ENCODE measurements at regions not wholly inside any gene's neighbourhood (a gene's known extent, or its start where the extent isn't known, plus 50 kb on each side); places are given as distances from the start of the nearest gene placed in this dataset.
"Not testable (repeated sequence)": the region's sequence is repeated elsewhere in the genome, so short reads cannot be mapped to it uniquely, and the experiment has no call there.

DNA sequence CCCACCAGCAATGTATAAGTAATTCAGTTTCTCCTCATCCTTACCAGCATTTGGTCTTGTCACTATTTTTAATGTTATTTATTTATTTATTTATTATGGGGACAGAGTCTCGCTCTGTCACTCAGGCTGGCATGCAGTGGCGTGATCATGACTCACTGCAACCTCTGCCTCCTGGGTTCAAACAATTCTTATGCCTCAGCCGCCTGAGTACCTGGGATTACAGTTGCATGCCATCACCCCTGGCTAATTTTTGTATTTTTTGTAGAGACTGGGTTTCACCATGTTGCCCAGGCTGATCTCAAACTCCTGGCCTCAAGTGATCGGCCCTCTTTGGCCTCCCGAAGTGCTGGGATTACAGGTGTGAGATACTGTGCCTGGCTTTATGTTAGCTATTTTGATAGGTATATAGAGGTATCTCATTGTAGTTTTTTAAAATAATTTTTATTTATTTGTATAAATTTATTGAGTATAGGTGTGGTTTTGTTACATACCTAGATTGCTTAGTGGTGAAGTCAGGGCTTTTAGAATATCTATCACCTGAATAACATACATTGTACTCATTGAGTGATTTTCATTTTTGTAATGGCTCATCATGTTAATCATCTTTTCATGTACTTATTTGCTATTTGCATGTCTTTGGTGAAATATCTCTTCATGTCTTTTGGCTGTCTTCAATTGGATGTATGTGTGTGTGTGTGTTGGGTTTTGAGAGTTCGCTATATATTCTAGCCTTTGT lies 53.3 kb downstream of the TANC2 start:
- no peak for DNase-seq

DNA sequence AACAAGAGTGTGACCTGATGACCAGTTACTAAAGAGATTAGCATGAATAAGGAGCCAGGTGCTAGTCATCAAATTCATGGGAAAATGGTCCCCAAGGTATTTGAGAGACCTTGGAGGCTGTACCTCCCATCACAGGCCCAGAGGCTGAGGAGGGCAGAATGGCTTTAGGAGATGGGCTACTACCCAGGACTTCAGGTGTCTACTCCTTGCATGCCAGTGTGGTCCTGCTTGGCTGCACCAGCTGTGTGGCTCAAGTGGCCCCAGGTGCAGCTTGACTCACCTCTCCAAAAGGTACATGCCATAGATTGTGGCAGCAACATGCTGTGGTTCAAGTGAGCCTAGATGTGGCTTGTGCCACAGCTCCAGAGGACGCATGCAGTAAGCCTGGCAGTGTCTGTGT lies 56.5 kb downstream of the TANC2 start:
- no peak for DNase-seq

GRCh38 chr17:63023049-63023448 lies 57.0 kb downstream of the TANC2 start:
- DNase-seq = no peak

- DNase-seq = no peak
These were observed 58.2 kb downstream of the TANC2 start for GRCh38 chr17:63024201-63024600.

GRCh38 chr17:63024716-63025115 lies 58.7 kb downstream of the TANC2 start:
- no peak for DNase-seq

GRCh38 chr17:63025637-63026036 lies 59.6 kb downstream of the TANC2 start:
- not testable (repeated sequence) for DNase-seq

DNA sequence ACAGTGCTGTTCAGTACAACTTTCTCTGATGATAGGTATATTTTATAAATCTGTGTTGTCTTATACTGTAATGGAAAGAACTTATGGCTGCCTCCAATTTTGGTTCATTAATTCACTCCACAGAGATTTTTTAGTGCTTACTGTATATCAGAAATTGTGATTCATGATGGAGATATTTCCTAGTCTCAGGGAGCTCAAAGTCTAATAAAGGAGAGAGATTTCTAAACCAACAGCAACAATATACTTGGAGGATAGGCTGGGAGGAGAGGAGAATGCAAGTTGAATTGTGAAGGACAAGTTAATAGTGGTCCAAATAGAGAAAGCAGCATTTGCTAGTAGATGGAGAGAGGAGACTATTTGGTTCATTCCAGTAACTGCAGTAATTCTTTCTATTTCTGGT lies 63.5 kb downstream of the TANC2 start:
- DNase-seq = no peak

DNA sequence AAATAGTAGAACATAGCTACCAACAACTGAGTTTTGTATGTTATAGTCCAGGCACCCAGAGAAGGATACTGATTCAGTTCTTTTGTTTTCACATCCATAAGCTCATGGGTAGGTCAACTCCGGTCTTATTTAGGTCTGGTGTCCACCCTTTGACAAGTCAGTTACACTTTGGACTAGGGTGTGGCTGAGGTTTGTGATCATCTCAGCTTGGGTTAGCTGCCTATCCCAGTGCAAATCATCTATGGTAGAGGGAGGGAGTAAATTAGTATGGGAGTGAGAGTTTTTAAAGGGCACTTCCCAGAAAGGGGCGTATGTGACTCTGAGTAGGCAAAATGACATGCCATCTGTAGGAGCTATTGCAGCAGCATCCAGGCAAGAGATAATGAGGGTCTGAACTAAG lies 66.1 kb downstream of the TANC2 start:
- no peak for DNase-seq

DNA sequence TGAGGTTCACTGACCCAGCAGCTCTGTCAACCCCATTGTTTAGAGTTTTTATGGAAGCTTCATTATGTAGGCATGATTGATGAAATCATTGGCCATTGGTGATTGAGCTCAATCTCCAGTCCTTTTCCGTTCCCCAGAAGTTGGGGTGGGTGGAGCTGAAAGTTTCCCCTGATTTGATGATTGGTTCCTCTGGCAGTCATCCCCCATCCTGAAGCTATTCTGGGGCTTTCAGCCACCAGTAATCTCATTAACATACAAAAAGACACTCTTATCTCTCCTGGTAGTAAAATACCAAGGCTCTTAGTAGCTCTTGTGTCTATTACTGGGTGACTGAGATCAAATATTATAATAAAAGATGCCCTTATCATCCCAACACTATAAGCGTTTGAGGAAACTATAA lies 67.1 kb downstream of the TANC2 start:
- no peak for DNase-seq

- DNase-seq = no peak
These were observed 69.2 kb downstream of the TANC2 start for GRCh38 chr17:63035271-63035670.

DNA sequence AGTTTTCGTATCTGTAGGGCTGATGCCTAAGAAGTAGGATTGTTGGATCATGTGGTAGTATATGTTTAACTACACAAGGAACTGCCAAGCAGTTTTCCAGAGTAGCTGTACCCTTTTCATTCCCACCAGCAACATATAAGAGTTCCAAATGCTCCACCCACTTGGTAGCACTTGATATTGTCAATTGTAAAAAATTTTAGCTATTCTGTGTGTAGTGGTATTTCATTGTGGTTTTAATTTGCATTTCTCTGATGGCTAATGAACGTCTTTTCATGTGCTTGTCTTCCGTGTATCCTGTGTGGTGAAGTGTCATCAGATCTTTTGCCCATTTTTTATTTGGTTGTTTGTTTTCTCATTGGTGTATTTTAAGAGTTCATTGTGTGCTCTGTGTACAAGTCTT lies 69.7 kb downstream of the TANC2 start:
- peak; percentile 0 for DNase-seq

DNA sequence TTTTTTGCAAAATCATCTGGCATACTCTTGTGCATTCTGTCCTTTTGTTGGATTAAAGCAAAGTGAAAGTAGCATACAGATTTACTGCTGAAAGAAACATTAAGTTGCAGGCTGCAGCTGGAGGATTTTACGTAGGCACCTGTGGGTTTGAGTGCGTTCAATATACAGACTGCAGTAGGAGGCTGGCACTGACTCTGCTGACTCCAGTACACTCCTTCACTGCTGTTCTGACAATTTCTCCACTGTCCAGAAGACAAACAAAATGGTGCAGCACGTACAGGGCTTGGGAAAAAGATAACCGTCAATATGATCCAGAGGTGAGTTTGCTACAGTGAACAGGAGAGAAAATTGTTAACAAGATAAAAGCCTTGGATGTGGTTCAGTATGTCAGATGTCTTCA lies 73.3 kb downstream of the TANC2 start:
- DNase-seq = no peak

GRCh38 chr17:63039899-63040602 lies 74.0 kb downstream of the TANC2 start:
- DNase-seq = no peak

- DNase-seq = no peak
These were observed 74.8 kb downstream of the TANC2 start for GRCh38 chr17:63040816-63041215.

DNA sequence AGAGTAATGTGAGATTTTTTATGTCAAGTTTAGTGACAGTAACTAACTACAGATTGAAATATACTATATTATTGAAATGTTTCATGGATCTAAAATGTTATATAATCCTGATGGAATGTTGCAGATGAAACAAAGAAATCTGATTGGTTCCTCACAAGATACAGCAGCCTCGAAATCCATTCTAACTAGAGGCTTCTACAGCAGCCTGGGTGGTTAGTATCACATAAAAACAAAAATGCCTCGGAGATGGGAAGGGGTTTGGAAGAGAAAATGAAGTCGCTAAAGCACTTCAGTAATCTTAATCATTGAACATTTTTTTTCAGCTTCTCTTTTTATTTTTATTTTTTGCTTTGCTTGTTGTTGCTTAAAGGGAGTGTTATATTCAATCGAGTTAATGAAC lies 75.2 kb downstream of the TANC2 start:
- no peak for DNase-seq

- no peak for DNase-seq
These were observed 75.7 kb downstream of the TANC2 start for GRCh38 chr17:63041722-63042121.

- no peak for DNase-seq
These were observed 76.3 kb downstream of the TANC2 start for GRCh38 chr17:63042256-63042812.

GRCh38 chr17:63057560-63057959 lies 91.5 kb downstream of the TANC2 start:
- not testable (repeated sequence) for DNase-seq

- no peak for DNase-seq
These were observed 100.3 kb downstream of the TANC2 start for GRCh38 chr17:63066158-63066813.

- DNase-seq = no peak
These were observed 103.2 kb downstream of the TANC2 start for GRCh38 chr17:63069245-63069644.

DNA sequence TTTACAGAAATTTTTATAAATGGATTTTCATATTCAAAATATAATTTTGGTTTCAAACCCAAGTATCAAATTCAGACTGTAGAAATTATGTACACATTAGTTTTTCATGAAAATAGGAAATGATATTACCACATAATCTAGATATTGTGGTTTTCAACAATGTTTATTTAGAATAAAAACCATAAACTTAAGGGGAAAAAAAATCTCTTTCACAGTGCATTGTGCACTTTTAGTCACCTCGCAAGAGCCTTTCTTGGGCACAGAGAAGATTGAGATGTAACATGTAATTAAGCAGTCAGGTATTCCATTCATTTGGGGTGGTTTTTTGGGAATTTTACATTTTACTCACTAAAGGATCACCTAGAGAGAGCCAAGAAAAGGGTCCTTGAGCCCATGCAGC lies 104.0 kb downstream of the TANC2 start:
- DNase-seq = no peak

- no peak for DNase-seq
These were observed 105.8 kb downstream of the TANC2 start for GRCh38 chr17:63071797-63072196.

DNA sequence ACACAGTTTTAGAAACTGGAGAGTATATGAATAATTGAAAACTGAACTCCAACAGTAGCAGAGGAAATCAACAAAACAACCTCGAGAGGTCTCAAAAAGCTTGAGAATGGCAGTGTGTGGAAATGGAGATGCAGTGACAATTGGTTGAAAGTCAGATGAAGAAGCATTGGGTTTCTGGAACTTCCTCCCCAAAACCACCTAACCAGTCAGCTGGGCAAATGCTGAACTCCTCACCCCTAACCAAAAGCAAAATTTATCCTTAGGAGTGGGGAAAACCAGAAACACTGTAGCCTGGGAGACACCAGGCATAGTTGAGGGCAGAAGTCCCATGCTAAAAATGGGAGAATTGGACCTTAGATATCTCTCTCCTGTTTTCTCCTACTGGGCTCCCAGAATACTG lies 109.9 kb downstream of the TANC2 start:
- no peak for DNase-seq

- DNase-seq = no peak
These were observed 112.7 kb downstream of the TANC2 start for GRCh38 chr17:63078707-63079106.
